H1 (cell line): ENCODE measurements at regions not wholly inside any gene's neighbourhood (a gene's known extent, or its start where the extent isn't known, plus 50 kb on each side); places are given as distances from the start of the nearest gene placed in this dataset.

Experiments
- BACH1 ChIP-seq: IDR thresholded peaks from 2 replicates; pipeline ENCODE4 v1.6.1; 2012; ENCODE audit warnings: low read length, improper control_type of control experiment
- CHD2 ChIP-seq: IDR thresholded peaks from 2 replicates; pipeline ENCODE4 v1.6.1; 2012; ENCODE audit warnings: low read length, improper control_type of control experiment
- EGR1 ChIP-seq: IDR thresholded peaks from 2 replicates; pipeline ENCODE4 v1.6.1; 2011; ENCODE audit warnings: low read depth, low read length, borderline replicate concordance
- PHF8 ChIP-seq: fragments of 200-600 bp; sonication (generic); conservative IDR thresholded peaks from 2 replicates; pipeline ENCODE4 v1.7.1; 2012; ENCODE audit warnings: low read depth, mild to moderate bottlenecking, inconsistent platforms, low read length, moderate library complexity
- SRF ChIP-seq: IDR thresholded peaks from 2 replicates; pipeline ENCODE4 v1.6.1; 2011; ENCODE audit warnings: mild to moderate bottlenecking, low read depth, low read length, moderate library complexity
- YY1 ChIP-seq: IDR thresholded peaks from 2 replicates; pipeline ENCODE4 v1.6.1; 2011; ENCODE audit warnings: low read depth, mild to moderate bottlenecking, low read length

DNA sequence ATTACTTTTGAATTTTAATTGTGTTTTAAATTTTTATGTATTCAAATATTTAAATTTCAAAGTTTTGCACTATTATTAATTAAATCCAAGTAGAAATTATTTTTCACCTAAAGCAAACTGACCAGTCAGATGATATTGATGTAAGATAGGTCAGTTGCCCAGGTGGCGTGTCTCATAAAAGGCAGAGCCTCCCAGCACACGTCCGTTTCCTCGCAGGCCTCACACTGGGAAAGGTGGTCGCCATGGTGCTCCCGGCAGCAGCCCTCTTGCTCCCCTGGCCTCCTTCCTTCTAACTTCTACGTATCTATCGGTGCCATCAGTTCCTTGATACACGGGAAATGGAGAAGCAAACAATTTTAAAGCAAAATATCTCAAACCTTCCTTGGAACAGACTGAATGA lies 516.8 kb downstream of the GALR1 start (continued):
- TF ChIP-seq PHF8 = no peak
- no peak for TF ChIP-seq BACH1
- TF ChIP-seq EGR1 = no peak
- no peak for TF ChIP-seq SRF
- TF ChIP-seq YY1 = no peak
- TF ChIP-seq CHD2 = no peak
- TF ChIP-seq, all 59 proteins: peak for 0
